AG10803 (cell line): ENCODE measurements at regions not wholly inside any gene's neighbourhood (a gene's known extent, or its start where the extent isn't known, plus 50 kb on each side); places are given as distances from the start of the nearest gene placed in this dataset.
"Not testable (repeated sequence)": the region's sequence is repeated elsewhere in the genome, so short reads cannot be mapped to it uniquely, and the experiment has no call there.

Experiments used
- DNase-seq: peaks from one replicate; pipeline ENCODE4 v3.0.0; 2010; ENCODE audit warnings: low read depth
- H3K4me3 ChIP-seq: 2 replicates; pipeline ENCODE4 v1.5.1; 2011; ENCODE audit warnings: mild to moderate bottlenecking, low read length, control low read depth
- CTCF ChIP-seq: conservative IDR thresholded peaks from 2 replicates; pipeline ENCODE4 v1.5.1; 2011; ENCODE audit warnings: mild to moderate bottlenecking, low read length, control low read depth, inconsistent platforms

GRCh38 chr12:46517579-46517962 lies 145.0 kb upstream of the SLC38A2 start:
- TF ChIP-seq CTCF, result no peak
- no peak overlapping the region for H3K4me3 ChIP-seq
- no peak for DNase-seq

GRCh38 chr12:46516933-46517578 lies 144.5 kb upstream of the SLC38A2 start:
- no peak overlapping the region for H3K4me3 ChIP-seq
- no peak for DNase-seq
- no peak for TF ChIP-seq CTCF

- TF ChIP-seq CTCF, result no peak
- no peak overlapping the region for H3K4me3 ChIP-seq
- no peak for DNase-seq
These were observed 143.8 kb upstream of the SLC38A2 start for GRCh38 chr12:46516238-46516932.

GRCh38 chr12:46515829-46516228 lies 143.3 kb upstream of the SLC38A2 start:
- DNase-seq, result no peak
- no peak overlapping the region for H3K4me3 ChIP-seq
- TF ChIP-seq CTCF, result no peak

GRCh38 chr12:46514886-46515285 lies 142.3 kb upstream of the SLC38A2 start:
- TF ChIP-seq CTCF, result no peak
- DNase-seq, result no peak

GRCh38 chr12:46510257-46510656 lies 137.7 kb upstream of the SLC38A2 start:
- DNase-seq, H3K4me3 ChIP-seq: not testable (repeated sequence)

More at GRCh38 chr12:46514886-46515285, 142.3 kb upstream of the SLC38A2 start:
- no peak overlapping the region for H3K4me3 ChIP-seq

GRCh38 chr12:46509135-46509534 lies 136.6 kb upstream of the SLC38A2 start:
- TF ChIP-seq CTCF, result no peak
- DNase-seq, result no peak
- no peak overlapping the region for H3K4me3 ChIP-seq
